GM18517 (cell line): ENCODE measurements at regions not wholly inside any gene's neighbourhood (a gene's known extent, or its start where the extent isn't known, plus 50 kb on each side); places are given as distances from the start of the nearest gene placed in this dataset.
"Not testable (repeated sequence)": the region's sequence is repeated elsewhere in the genome, so short reads cannot be mapped to it uniquely, and the experiment has no call there.

ENCODE experiments used
- ATAC-seq: cut with Tn5 transposase; IDR thresholded peaks from one replicate; pipeline ENCODE4 v1.9.1; 2021; ENCODE audit warnings: mild to moderate bottlenecking, moderate library complexity; ENCODE audit not compliant: unreplicated experiment

DNA sequence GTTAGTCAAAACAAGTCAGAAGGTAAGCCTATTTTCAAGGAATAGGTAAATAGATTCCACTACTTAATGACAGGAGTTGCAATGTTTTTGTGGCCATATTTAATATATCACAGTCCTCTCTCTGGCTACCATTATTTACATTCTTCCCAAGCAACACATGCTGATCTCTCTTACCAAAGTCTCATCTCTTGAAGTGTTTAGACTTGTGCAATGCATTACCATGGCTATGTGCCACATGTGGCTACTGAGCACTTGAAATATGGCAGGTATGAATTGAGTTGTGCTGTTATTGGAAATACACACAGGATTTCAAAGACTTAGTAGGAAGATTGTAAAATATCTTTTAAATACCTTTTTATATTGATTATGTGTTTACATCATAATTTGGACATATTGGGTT, 262.4 kb upstream of the PDE3A start:
- no peak for ATAC-seq

DNA sequence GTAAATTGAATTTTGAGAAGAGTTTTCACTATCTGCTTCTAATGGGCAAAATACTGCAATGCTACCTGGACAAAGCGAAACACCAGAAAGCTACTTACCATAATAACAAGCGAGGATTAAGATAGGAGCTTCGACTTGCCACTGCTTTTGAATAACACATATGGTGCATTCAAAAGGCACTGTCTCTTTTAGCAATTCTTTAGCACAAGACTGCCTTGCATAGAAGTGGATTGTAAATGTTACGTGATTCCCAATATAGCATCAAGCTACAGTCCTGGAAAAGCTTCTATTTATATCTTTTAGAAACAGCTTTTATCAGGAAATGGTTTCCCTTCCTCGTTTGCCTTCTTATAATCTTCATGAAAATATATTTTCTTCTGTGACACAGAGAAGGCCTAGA, 258.7 kb upstream of the PDE3A start:
- ATAC-seq = no peak

DNA sequence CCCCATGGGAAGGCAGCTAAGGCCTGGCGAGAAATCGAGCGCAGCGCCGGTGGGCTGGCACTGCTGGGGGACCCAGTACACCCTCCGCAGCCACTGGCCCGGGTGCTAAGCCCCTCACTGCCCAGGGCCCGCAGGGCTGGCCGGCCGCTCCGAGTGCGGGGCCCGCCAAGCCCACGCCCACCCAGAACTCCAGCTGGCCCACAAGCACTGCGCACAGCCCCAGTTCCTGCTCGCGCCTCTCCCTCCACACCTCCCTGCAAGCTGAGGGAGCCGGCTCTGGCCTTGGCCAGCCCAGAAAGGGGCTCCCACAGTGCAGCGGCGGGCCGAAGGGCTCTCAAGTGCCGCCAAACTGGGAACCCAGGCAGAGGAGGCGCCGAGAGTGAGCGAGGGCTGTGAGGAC, 253.0 kb upstream of the PDE3A start:
- ATAC-seq = not testable (repeated sequence)

- no peak for ATAC-seq
Observed at GRCh38 chr12:20119596-20120402, 248.5 kb upstream of the PDE3A start.

- no peak for ATAC-seq
Observed at GRCh38 chr12:20120403-20120725, 248.0 kb upstream of the PDE3A start.

DNA sequence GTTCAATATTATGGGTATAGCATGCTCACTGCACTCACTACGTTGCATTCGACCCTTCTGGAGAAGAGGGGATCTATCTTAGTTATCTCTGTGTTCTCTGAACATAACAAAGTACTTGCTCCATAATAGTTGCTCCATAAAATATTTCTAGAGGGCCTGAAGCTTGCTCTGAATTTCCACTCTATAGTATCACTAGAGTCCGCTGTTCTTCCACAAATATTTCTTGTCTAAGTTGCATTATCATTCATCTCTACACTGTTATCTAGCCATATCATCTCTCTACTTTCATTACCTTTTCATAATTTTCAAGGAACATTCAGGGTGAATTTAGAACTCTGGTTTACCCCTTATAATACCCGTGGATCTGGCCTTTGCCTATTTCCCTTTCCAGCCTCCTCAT, 246.1 kb upstream of the PDE3A start:
- no peak for ATAC-seq

DNA sequence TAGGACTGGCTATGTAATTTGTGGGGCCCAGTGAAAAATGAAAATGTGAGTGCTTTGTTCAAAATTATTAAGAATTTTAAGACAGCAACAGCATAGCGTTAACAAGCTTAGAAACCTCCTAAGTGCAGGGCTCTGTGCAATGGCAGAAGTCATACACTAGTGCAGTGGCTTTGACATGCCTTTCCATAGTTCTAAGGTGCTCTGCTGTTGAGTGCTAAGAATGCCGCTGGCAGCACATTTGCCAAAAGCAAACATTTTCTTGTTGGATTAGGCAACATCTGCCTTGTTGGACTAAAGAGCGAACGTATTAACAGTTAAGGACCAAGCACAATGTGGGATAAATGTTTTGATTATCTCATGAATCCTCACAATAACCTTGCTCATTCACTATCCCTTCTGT, 244.9 kb upstream of the PDE3A start:
- no peak for ATAC-seq

DNA sequence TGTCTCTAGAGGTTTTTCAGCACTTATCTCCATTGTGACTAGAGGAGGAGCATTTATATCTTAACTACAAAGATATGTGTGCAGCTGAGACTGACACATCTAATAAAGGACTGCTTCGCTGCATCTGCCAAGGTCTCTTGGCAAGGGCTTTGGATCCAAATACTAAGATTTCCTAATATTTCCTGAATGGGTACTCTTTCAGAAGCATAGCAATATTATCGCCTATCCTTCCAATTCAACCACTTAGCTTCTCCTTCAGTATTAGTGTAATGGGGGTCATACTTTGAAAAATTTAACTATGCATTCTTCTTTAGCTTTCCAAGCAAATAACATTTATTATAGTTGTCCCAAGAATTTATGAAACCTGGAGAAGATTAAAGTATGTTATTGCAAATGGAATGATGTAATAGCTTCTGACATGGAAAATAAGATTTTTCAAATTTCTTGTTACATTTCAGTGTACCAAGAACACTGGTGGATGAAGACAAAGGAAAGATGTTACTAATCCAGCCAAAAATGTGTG, 243.0 kb upstream of the PDE3A start:
- no peak for ATAC-seq

GRCh38 chr12:20126601-20127000, 241.7 kb upstream of the PDE3A start:
- ATAC-seq = no peak

- ATAC-seq = no peak
Observed at GRCh38 chr12:20127413-20127812, 240.9 kb upstream of the PDE3A start.

DNA sequence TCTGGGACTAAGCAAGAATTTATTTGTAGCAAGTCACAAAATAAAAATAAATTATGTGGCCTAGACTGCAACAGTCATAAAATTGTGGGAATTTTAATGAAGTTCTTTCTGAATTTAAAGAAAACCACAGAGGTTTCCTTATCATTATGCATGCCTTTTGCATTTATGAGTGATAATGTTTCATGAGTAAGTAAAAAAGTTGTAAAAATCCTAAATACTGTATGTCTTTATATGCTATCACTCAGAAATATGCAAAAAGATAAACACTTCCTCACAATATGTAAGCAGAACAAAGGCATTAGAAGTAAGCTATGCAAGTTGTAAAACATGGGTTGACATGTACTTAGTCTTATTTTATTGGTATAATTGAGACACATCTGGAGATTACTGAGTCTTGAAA, 239.4 kb upstream of the PDE3A start:
- ATAC-seq = no peak

- ATAC-seq = no peak
Observed at GRCh38 chr12:20132818-20133217, 235.5 kb upstream of the PDE3A start.

GRCh38 chr12:20134652-20135051, 233.7 kb upstream of the PDE3A start:
- no peak for ATAC-seq

DNA sequence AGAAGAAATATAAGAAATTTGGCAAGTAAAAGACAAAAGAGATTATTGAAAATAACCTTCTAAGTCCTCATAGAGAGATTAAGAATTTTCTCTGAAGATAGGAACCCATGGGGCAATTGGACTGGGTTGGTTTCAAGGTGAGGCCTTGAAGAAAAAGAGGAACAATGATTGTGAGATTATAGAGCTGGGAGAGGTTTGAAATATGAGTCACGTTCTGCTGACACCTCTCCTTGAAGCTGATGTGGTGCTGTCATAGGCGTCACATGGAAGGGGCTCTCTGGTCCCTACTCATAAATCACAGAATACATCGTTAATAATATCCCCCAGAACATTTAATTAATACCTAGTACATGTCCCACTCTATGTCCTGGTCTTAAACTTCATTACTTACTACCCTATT, 227.6 kb upstream of the PDE3A start:
- ATAC-seq = no peak

DNA sequence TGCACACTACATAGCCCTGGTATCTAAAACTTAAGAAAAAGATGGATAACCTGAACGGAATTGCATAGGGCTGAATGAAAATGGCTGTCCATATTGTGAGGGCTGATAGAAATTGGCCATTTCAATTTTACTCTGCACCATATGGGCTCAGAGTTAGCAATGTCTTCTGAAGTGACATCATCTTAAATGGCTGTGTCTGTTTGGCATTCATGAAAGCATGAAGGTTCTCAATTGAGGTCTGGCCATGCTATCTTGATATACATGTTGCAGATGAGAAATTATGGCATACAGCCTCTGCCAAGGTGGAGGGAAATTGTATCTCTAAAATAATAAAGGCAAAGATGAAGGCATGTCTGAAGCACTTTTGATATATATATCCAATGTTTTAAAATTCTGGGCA, 226.0 kb upstream of the PDE3A start:
- ATAC-seq = no peak

GRCh38 chr12:20142956-20143355, 225.4 kb upstream of the PDE3A start:
- no peak for ATAC-seq

DNA sequence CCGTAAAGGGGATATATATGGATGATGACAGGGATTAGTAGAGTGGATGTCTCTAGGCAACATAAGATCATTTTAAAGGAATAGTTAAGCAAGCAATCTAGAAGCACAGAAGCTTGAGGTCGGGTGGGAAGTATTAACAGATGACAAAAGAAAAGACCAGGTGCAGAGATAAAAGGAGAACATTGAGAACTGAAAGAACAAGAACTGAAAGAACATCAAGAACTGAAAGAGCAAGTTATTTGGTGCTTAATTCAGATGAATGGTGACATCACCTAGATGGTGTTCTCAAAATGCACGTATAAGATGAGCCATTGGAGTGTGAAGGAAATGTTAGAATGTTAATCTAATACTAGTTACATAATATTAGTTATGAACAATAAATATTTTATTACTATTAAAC, 224.0 kb upstream of the PDE3A start:
- no peak for ATAC-seq

DNA sequence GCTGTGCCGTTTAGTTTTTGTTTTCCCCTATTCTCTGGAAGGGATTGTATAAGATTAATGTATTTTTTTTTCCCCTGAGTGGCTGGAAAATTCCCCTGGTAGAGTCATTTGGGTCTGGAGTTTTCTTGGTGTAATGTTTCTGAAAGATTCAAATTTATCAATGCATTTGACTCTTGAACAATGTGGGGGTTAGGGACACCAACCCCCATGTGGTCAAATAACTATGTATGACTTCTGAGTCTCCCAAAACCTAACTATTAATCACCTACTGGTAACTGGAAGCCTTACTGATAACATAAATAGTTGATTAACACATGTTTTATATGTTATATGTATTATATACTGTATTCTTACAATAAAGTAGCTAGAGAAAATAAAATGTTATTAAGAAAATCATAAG, 220.1 kb upstream of the PDE3A start:
- no peak for ATAC-seq

DNA sequence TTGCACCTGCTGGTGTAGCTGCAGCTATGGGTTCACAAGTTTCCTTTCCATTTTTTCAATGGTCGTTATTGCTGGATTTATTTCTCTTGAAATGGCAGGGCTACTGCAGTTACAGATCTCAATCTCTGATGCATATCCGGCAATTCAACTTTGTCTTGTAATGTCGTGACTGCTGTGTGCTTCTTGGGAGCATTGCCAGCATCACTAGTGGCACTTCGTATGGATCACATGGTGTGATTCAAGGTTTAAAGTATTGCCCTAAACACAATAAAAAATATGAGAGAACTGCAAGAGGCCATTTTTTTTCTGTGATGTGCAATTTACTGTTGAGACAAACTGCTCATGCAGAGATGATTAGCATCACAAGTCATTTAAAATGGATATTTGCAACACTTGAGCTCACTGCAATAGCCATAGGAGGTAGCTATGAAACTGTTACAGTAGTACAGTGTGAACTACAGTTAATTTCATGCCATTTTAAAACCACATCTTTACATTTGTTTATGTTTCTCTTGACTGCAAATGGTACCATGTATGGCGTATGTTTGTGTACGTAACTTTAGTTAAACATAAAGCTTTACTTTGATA, 217.4 kb upstream of the PDE3A start:
- no peak for ATAC-seq

- no peak for ATAC-seq
Observed at GRCh38 chr12:20154052-20154451, 214.3 kb upstream of the PDE3A start.

DNA sequence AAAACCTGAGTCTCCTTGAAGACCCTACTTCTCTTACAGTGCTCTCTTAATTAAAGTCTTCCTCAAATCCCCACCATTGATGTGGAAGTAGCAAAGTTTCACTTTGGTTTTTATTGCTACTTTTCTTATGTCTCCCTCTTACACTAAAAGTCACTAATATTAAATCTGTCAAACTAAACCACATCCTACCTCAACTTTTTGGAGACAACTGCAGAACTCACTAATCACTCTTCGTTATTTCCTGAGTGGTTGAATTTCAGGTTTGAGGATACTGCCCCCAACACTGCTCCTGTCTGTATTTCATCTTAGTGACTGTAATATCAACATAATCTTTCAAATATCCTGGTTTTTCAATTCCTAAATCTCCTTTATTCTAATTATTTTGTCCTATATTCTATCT, 213.0 kb upstream of the PDE3A start:
- no peak for ATAC-seq

DNA sequence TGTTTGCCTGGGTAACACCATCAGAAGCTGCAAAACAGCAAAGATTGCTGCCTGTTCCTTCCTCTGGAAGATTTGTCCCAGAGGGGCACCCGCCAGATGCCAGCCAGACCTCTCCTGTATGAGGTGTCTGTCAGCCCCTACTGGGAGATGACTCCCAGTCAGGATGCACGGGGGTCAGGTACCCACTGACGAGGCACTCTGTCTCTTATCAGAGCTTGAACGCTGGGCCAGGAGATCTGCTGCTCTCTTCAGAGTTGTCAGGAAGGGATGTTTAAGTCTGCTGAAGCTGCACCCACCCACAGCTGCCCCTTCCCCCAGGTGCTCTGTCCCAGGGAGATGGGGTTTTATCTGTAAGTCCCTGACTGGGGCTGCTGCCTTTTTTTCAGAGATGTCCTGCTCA, 207.4 kb upstream of the PDE3A start:
- not testable (repeated sequence) for ATAC-seq
